ENCODE measurements at regions not wholly inside any gene's neighbourhood (a gene's known extent, or its start where the extent isn't known, plus 50 kb on each side); places are given as distances from the start of the nearest gene placed in this dataset.

DNA sequence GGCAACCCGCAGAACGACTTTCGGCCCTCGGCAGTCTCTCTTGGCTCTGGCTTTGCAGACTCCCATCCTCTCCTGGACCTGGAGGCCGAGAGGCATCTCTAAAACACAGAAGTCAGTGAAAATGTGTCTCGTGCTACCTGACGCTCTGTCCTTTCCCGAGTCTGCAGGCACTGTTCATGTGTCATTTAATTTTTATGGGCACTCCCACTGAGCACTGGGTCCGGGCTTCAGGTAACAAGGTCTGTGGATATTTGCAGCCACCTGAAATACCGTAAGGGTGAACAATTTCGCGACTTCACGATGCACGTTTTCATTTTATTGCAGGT is 96.8 kb downstream of the GLRX3 start:
- Histone ChIP-seq H4K20me1 (ENCODE audit: control insufficient read depth, extremely low read depth, insufficient read depth, low read length) (no peaks in the 10 kb centered on the region), H3K36me3 (ENCODE audit: control insufficient read depth in 2 of 2, extremely low read depth in 1 of 2, insufficient read depth in 2 of 2, low read length in 2 of 2) (no peaks in the 10 kb centered on the region), H2AFZ (ENCODE audit: control insufficient read depth, low read length) (no peak overlapping the region), H3K9ac (ENCODE audit: control insufficient read depth, extremely low read depth, insufficient read depth, low read length) (no peak overlapping the region), H3K9me3 (ENCODE audit: control insufficient read depth, low read depth, low read length) (peaks cover 10% of the 10 kb centered on the region), H3K79me2 (ENCODE audit: control insufficient read depth, insufficient read depth, low read length) (no peaks in the 10 kb centered on the region), H3K4me2 (ENCODE audit: control insufficient read depth, extremely low read depth, insufficient read depth, low read depth, low read length) (no peak overlapping the region), H3K4me3 (ENCODE audit: control insufficient read depth in 2 of 3, extremely low read depth in 1 of 3, insufficient read depth in 2 of 3, low read depth in 1 of 3, low read length in 3 of 3) (no peak overlapping the region), H3K27ac (ENCODE audit: control insufficient read depth, insufficient read depth, low read length) (no peak overlapping the region), H3K9me1 (ENCODE audit: control insufficient read depth, extremely low read depth, insufficient read depth, low read length) (no peaks in the 10 kb centered on the region), H3K4me1 (ENCODE audit: control insufficient read depth, extremely low read depth, insufficient read depth, low read length) (no peaks in the 10 kb centered on the region), H3K27me3 (ENCODE audit: control insufficient read depth, extremely low read depth, insufficient read depth, low read length) (no peaks in the 10 kb centered on the region)
- FAIRE-seq: no peak
- DNase-seq (ENCODE audit: low read depth, low spot score): no peak
- TF ChIP-seq, protein P1, sequence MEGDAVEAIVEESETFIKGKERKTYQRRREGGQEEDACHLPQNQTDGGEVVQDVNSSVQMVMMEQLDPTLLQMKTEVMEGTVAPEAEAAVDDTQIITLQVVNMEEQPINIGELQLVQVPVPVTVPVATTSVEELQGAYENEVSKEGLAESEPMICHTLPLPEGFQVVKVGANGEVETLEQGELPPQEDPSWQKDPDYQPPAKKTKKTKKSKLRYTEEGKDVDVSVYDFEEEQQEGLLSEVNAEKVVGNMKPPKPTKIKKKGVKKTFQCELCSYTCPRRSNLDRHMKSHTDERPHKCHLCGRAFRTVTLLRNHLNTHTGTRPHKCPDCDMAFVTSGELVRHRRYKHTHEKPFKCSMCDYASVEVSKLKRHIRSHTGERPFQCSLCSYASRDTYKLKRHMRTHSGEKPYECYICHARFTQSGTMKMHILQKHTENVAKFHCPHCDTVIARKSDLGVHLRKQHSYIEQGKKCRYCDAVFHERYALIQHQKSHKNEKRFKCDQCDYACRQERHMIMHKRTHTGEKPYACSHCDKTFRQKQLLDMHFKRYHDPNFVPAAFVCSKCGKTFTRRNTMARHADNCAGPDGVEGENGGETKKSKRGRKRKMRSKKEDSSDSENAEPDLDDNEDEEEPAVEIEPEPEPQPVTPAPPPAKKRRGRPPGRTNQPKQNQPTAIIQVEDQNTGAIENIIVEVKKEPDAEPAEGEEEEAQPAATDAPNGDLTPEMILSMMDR (optimal IDR thresholded peaks at IDR 0.05 in 1 of 3, IDR thresholded peaks at IDR 0.05 in 1 of 3, conservative IDR thresholded peaks at IDR 0.05 in 1 of 3; ENCODE audit: extremely low read depth in 1 of 3, insufficient read depth in 2 of 3, low read length in 3 of 3): no peak
- no peak for TF ChIP-seq EZH2 (IDR thresholded peaks at IDR 0.05; ENCODE audit: low read length)
- dilution Hi-C loops (cut with MboI; ENCODE audit: extremely low pct_ligation_motif_present, low sequenced_read_pairs): no loop called here

DNA sequence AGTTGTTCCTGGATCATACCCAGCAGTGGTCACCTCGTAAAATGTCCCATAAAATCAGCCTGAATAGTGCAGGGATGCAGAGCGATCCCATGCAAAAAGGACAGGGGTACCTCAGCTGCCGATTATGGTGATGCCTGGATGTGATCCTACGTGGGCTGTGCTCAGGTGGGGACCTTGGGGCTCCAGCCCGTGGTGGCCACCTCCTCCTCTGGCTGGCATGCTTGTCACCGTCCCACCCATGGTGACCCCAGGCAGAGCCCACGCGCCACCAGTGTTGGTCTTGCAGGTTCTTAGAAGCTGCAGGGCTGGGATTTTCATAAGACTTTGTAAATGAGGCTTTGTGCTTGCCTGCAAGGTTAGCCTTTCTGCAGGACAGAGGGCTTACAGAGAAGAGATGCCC is 97.2 kb downstream of the GLRX3 start:
- Histone ChIP-seq H3K9me1 (ENCODE audit: control insufficient read depth, extremely low read depth, insufficient read depth, low read length) (no peaks in the 10 kb centered on the region), H3K9me3 (ENCODE audit: control insufficient read depth, low read depth, low read length) (peaks cover 10% of the 10 kb centered on the region), H3K27me3 (ENCODE audit: control insufficient read depth, extremely low read depth, insufficient read depth, low read length) (no peaks in the 10 kb centered on the region), H3K9ac (ENCODE audit: control insufficient read depth, extremely low read depth, insufficient read depth, low read length) (no peak overlapping the region), H3K4me1 (ENCODE audit: control insufficient read depth, extremely low read depth, insufficient read depth, low read length) (no peaks in the 10 kb centered on the region), H2AFZ (ENCODE audit: control insufficient read depth, low read length) (no peak overlapping the region), H3K79me2 (ENCODE audit: control insufficient read depth, insufficient read depth, low read length) (no peaks in the 10 kb centered on the region), H3K4me3 (ENCODE audit: control insufficient read depth in 2 of 3, extremely low read depth in 1 of 3, insufficient read depth in 2 of 3, low read depth in 1 of 3, low read length in 3 of 3) (no peak overlapping the region), H3K4me2 (ENCODE audit: control insufficient read depth, extremely low read depth, insufficient read depth, low read depth, low read length) (no peak overlapping the region), H3K27ac (ENCODE audit: control insufficient read depth, insufficient read depth, low read length) (no peak overlapping the region), H3K36me3 (ENCODE audit: control insufficient read depth in 2 of 2, extremely low read depth in 1 of 2, insufficient read depth in 2 of 2, low read length in 2 of 2) (no peaks in the 10 kb centered on the region), H4K20me1 (ENCODE audit: control insufficient read depth, extremely low read depth, insufficient read depth, low read length) (no peaks in the 10 kb centered on the region)
- DNase-seq (ENCODE audit: low read depth, low spot score) (no peak), FAIRE-seq (no peak)
- dilution Hi-C loops (cut with MboI; ENCODE audit: extremely low pct_ligation_motif_present, low sequenced_read_pairs): no loop called here
- TF ChIP-seq, protein P1 (optimal IDR thresholded peaks at IDR 0.05 in 1 of 3, IDR thresholded peaks at IDR 0.05 in 1 of 3, conservative IDR thresholded peaks at IDR 0.05 in 1 of 3; ENCODE audit: extremely low read depth in 1 of 3, insufficient read depth in 2 of 3, low read length in 3 of 3): no peak
- TF ChIP-seq EZH2 (IDR thresholded peaks at IDR 0.05; ENCODE audit: low read length): no peak
